Tibial nerve (tissue), 4 donors: ENCODE measurements at regions not wholly inside any gene's neighbourhood (a gene's known extent, or its start where the extent isn't known, plus 50 kb on each side); places are given as distances from the start of the nearest gene placed in this dataset.

Experiments used
- DNase-seq, 2 donors: peaks; one replicate each; pipeline ENCODE4 v3.0.0-alpha.2; 2019; ENCODE audit warnings: low spot score in 2 of 2
- H3K27ac ChIP-seq, 4 donors: fragments of 200-600 bp; sonication (generic) in 3 of 4; one replicate each; pipeline ENCODE4 v1.5.1; 2017 to 2019; ENCODE audit warnings: mild to moderate bottlenecking in 1 of 4
- H3K27me3 ChIP-seq, 2 donors: fragments of 200-600 bp; sonication (generic) in 1 of 2; one replicate each; pipeline versions ENCODE4 v1.5.1 to v1.6.0; 2017 to 2019
- H3K36me3 ChIP-seq, 3 donors: fragments of 200-600 bp; sonication (generic); one replicate each; pipeline ENCODE4 v1.5.1; 2018 to 2019
- H3K4me1 ChIP-seq, 4 donors: fragments of 200-600 bp; sonication (generic) in 3 of 4; one replicate each; pipeline ENCODE4 v1.5.1; 2017 to 2019
- H3K4me3 ChIP-seq, 4 donors: fragments of 200-600 bp; sonication (generic) in 3 of 4; one replicate each; pipeline ENCODE4 v1.5.1; 2017 to 2019; ENCODE audit warnings: mild to moderate bottlenecking in 1 of 4, moderate library complexity in 1 of 4
- H3K9me3 ChIP-seq, 4 donors: fragments of 200-600 bp; sonication (generic) in 3 of 4; one replicate each; pipeline ENCODE4 v1.5.1; 2017 to 2019
- EP300 ChIP-seq, 2 donors: sonication (generic); formaldehyde crosslinking; IDR thresholded peaks; one replicate each; pipeline ENCODE4 v1.6.1; 2017; ENCODE audit warnings: antibody characterized with exemption in 2 of 2, mild to moderate bottlenecking in 1 of 2
- POLR2A ChIP-seq, 2 donors: fragments of 450-650 bp; IDR thresholded peaks; one replicate each; pipeline ENCODE4 v1.6.1; 2017; ENCODE audit warnings: antibody characterized with exemption in 2 of 2, mild to moderate bottlenecking in 2 of 2, moderate library complexity in 2 of 2
- WGBS, 2 donors: methylation state at CpG; one replicate each; pipeline ENCODE4 v1.1.5; 2018; 5-methylcytosine and 5-hydroxymethylcytosine counted together
- TF ChIP-seq, protein P1 (sequence below), 5 experiments: fragments of 200-600 bp in 3 of 5; fragments of 450-650 bp in 2 of 5; sonication (generic) in 3 of 5; IDR thresholded peaks; one replicate each; pipeline ENCODE4 v1.5.1; 2016 to 2019; ENCODE audit warnings: antibody characterized with exemption in 5 of 5, mild to moderate bottlenecking in 3 of 5, moderate library complexity in 2 of 5

DNA sequence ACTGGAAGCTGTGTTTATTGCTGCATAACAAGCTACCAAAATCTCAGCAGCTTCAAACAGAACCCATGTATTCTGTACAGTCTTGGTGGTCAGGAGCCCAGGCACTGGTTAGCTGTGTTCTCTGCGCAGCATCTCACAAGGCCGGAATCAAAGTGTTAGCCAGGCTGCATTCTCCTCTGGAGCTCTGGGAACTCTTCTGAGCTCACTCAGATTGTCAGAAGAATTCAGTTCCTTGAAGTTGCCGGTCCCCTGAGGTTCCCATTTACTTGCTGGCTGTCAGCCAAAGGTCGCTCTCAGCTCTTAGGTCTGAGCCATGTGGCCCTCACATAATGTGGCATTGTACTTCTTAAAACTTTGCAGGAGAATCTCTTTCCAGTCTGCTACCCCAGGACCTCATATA, 123.6 kb upstream of the SMIM21 start:
- Histone ChIP-seq H3K4me3 (no peak overlapping the region), H3K4me1 (no peaks in the 10 kb centered on the region), H3K27ac (no peak overlapping the region), H3K27me3 (no peaks in the 10 kb centered on the region), H3K36me3 (no peaks in the 10 kb centered on the region), H3K9me3 (no peaks in the 10 kb centered on the region)
- DNase-seq, result no peak
- 24 to 46% methylated on average over 4 of the region's 4 CpGs for WGBS, 2 donors
- TF ChIP-seq, protein P1, sequence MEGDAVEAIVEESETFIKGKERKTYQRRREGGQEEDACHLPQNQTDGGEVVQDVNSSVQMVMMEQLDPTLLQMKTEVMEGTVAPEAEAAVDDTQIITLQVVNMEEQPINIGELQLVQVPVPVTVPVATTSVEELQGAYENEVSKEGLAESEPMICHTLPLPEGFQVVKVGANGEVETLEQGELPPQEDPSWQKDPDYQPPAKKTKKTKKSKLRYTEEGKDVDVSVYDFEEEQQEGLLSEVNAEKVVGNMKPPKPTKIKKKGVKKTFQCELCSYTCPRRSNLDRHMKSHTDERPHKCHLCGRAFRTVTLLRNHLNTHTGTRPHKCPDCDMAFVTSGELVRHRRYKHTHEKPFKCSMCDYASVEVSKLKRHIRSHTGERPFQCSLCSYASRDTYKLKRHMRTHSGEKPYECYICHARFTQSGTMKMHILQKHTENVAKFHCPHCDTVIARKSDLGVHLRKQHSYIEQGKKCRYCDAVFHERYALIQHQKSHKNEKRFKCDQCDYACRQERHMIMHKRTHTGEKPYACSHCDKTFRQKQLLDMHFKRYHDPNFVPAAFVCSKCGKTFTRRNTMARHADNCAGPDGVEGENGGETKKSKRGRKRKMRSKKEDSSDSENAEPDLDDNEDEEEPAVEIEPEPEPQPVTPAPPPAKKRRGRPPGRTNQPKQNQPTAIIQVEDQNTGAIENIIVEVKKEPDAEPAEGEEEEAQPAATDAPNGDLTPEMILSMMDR (IDR thresholded peaks at IDR 0.05), result no peak

DNA sequence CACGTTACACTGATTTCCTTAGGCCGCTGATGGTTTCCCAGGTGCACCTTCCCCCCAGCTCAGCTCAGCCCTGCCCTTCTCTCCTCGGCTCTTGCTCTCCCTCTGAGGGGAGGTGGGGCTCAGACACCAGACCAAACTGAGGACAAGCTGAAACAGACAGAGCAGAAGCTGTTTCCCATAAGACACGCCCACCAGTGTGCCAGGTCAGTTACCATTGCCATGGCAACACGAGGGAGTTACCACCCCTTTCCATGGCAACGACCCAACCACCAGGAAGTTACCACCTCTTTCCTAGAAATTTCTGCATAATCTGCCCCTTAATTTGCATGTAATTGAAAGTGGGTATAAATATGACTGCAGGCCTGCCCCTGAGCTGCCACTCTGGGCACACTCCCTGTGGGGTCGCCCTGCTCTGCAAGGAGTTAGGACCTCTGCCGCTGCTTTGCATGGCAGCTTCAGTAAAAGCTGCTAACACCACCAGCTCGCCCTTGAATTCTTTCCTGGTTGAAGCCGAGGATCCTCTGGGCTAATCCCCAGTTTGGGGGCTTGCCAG, 120.9 kb upstream of the SMIM21 start:
- Histone ChIP-seq H3K9me3 (no peaks in the 10 kb centered on the region), H3K4me1 (no peaks in the 10 kb centered on the region), H3K4me3 (no peak overlapping the region), H3K27me3 (no peaks in the 10 kb centered on the region), H3K36me3 (no peaks in the 10 kb centered on the region), H3K27ac (no peak overlapping the region)
- WGBS, 2 donors, result 59 to 62% methylated on average over 10 of the region's 10 CpGs
- no peak for DNase-seq
- TF ChIP-seq, protein P1 (IDR thresholded peaks at IDR 0.05), result no peak
- TF ChIP-seq POLR2A (IDR thresholded peaks at IDR 0.05), result no peak
- TF ChIP-seq EP300 (IDR thresholded peaks at IDR 0.05), result no peak

DNA sequence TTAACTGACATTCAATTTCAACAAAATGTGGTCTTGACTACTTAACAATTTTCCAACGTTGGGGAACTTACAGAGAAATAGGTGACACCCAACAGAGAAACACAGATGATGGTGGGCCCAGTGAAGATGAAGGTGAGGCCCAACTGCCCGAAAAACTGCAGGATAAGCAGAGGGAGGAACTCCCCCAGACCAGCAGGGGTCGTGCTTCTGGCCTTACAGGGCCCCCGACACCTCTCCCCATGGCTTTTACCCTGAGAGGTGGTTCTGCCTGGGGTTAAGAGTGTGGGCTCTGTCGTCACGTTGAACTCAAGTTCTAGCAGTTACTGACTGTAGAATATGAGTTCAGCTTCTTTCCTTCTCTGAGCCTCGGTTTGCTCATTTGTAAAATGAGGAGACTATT, 119.5 kb upstream of the SMIM21 start:
- no peaks in the 10 kb centered on the region for H3K9me3 ChIP-seq

DNA sequence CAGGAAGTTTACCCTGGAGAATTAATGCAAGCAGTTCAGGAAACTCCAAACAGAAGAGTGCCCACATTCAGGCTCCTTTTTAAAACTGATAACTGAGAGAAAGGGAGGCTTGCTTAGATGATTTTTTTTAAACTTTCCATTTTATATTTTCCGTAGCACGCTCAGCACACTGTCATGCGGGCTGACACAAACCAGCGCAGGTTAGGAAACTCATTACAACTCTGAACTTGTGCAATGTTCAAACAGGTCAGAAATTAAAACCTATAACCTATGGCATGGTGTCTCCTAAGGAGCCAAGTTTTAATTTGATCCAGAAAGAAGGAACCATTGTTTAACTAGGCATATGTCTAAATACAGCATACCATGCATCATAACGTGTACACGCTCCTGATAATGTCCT, 117.7 kb upstream of the SMIM21 start:
- Histone ChIP-seq H3K9me3 (no peaks in the 10 kb centered on the region), H3K27ac (no peak overlapping the region), H3K36me3 (no peaks in the 10 kb centered on the region), H3K4me1 (no peaks in the 10 kb centered on the region), H3K4me3 (no peak overlapping the region), H3K27me3 (no peaks in the 10 kb centered on the region)
- no peak for DNase-seq
- 67 to 73% methylated on average over 6 of the region's 6 CpGs for WGBS, 2 donors
- TF ChIP-seq EP300 (IDR thresholded peaks at IDR 0.05) (no peak), POLR2A (IDR thresholded peaks at IDR 0.05) (no peak)
- TF ChIP-seq, protein P1 (IDR thresholded peaks at IDR 0.05), result no peak

More for the DNA sequence above, 119.5 kb upstream of the SMIM21 start:
- TF ChIP-seq EP300 (IDR thresholded peaks at IDR 0.05) (no peak), POLR2A (IDR thresholded peaks at IDR 0.05) (no peak)
- TF ChIP-seq, protein P1 (IDR thresholded peaks at IDR 0.05), result no peak
- no peaks in the 10 kb centered on the region for H3K27me3 ChIP-seq
- DNase-seq, result no peak
- no peak overlapping the region for H3K27ac ChIP-seq
- 85 to 91% methylated on average over 7 of the region's 7 CpGs for WGBS, 2 donors
- no peaks in the 10 kb centered on the region for H3K4me1 ChIP-seq
- no peak overlapping the region for H3K4me3 ChIP-seq
- H3K36me3 ChIP-seq, result no peaks in the 10 kb centered on the region

DNA sequence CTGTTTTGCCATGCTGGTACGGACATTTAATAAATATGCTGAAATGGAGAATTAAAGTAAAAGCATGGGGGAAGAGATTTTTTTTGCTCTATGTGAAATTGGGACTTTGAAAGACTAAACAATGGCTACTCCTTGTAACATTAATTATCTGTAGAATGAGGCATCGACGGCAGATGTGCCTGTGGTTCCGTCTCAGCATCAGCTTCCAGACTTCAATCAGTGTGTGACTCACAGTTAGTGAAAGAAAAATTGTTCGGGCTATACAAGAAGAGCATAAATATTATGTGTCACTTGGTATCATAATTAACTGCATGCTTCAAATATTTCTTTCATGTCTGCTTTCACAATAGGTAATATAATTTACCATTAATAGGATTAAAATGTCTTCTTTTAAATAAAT, 117.0 kb upstream of the SMIM21 start:
- H3K27ac ChIP-seq, result no peak overlapping the region
- H3K27me3 ChIP-seq, result no peaks in the 10 kb centered on the region
- WGBS, 2 donors, result 48% methylated on average over 5 of the region's 5 CpGs
- TF ChIP-seq, protein P1 (IDR thresholded peaks at IDR 0.05), result no peak
- TF ChIP-seq EP300 (IDR thresholded peaks at IDR 0.05) (no peak), POLR2A (IDR thresholded peaks at IDR 0.05) (no peak)
- DNase-seq, result no peak
- H3K4me1 ChIP-seq, result no peaks in the 10 kb centered on the region
- H3K36me3 ChIP-seq, result no peaks in the 10 kb centered on the region
- no peak overlapping the region for H3K4me3 ChIP-seq
- H3K9me3 ChIP-seq, result no peaks in the 10 kb centered on the region
